Endothelial cell of umbilical vein (primary cell): ENCODE measurements at regions not wholly inside any gene's neighbourhood (a gene's known extent, or its start where the extent isn't known, plus 50 kb on each side); places are given as distances from the start of the nearest gene placed in this dataset.

ENCODE experiments used
- BruUV-seq: library from RNA; stranded (reverse); fragments of 400-500 nt; replicated peaks from 2 replicates; lab custom pipeline; 2021; lab: Mats Ljungman, UMichigan
- CTCF ChIA-PET: fragments of 300-600, 350-600 bp; sonication (Branson Sonifier 250); formaldehyde crosslinking; loops from one replicate; lab custom pipeline; 2021; ENCODE audit warnings: antibody characterized with exemption, inconsistent platforms; lab: Charles Lee
- POLR2A ChIA-PET: fragments of 300-600, 350-600 bp; sonication (Branson Sonifier 250); formaldehyde crosslinking; loops from one replicate; lab custom pipeline; 2021; ENCODE audit warnings: antibody characterized with exemption, inconsistent platforms; lab: Charles Lee
- DNase-seq: peaks from one replicate; pipeline ENCODE4 v3.0.0-alpha.2; 2011; ENCODE audit warnings: low read depth, low spot score
- FAIRE-seq: peaks from 2 replicates; lab custom pipeline; 2011; peaks lifted over from hg19 to GRCh38; lab: Jason Lieb, UNC
- H2AFZ ChIP-seq: 2 replicates; pipeline ENCODE4 v1.6.0; 2012; ENCODE audit warnings: low read depth, low read length, control low read depth, inconsistent platforms
- H3K27ac ChIP-seq: 2 replicates; pipeline ENCODE4 v1.5.1; 2011; ENCODE audit warnings: low read depth, mild to moderate bottlenecking, control low read depth, low read length, moderate library complexity; ENCODE audit not compliant: insufficient read depth
- H3K27me3 ChIP-seq, 2 experiments: 2 replicates each; pipeline versions ENCODE4 v1.6.0 to v1.6.1; 2011; ENCODE audit warnings: low read length in 2 of 2, mixed read lengths in 1 of 2; ENCODE audit not compliant: control insufficient read depth in 2 of 2, insufficient read depth in 2 of 2
- H3K36me3 ChIP-seq, 2 experiments: 2 replicates in 1 of 2; 3 replicates in 1 of 2; pipeline ENCODE4 v1.5.1; 2011; ENCODE audit warnings: low read length in 2 of 2, mild to moderate bottlenecking in 1 of 2, moderate library complexity in 1 of 2; ENCODE audit not compliant: control insufficient read depth in 2 of 2, insufficient read depth in 2 of 2; ENCODE audit errors: extremely low read depth in 1 of 2
- H3K4me1 ChIP-seq: 3 replicates; pipeline ENCODE4 v1.5.1; 2011; ENCODE audit warnings: mild to moderate bottlenecking, low read length; ENCODE audit not compliant: control insufficient read depth, insufficient read depth; ENCODE audit errors: extremely low read depth
- H3K4me2 ChIP-seq: 2 replicates; pipeline ENCODE4 v1.6.1; 2011; ENCODE audit warnings: low read length, control low read depth, mixed read lengths; ENCODE audit not compliant: insufficient read depth
- H3K4me3 ChIP-seq, 3 experiments: fragments of 200-600 bp in 1 of 3; sonication (generic), shearing (Covaris generic) in 1 of 3; replicated peaks in 1 of 3; 2 replicates each; pipeline ENCODE4 v1.5.1; 2011 to 2016; ENCODE audit warnings: control low read depth in 3 of 3, low read length in 3 of 3, mild to moderate bottlenecking in 2 of 3, inconsistent platforms in 1 of 3, low read depth in 1 of 3, moderate library complexity in 1 of 3; ENCODE audit not compliant: insufficient read depth in 1 of 3
- H3K79me2 ChIP-seq: 2 replicates; pipeline ENCODE4 v1.6.0; 2012; ENCODE audit warnings: low read length, inconsistent platforms; ENCODE audit not compliant: control insufficient read depth, insufficient read depth
- H3K9ac ChIP-seq: replicated peaks from 2 replicates; pipeline ENCODE3; 2011; ENCODE audit warnings: low read length, control low read depth; ENCODE audit not compliant: insufficient read depth; ENCODE audit errors: extremely low read depth
- H3K9me1 ChIP-seq: replicated peaks from 3 replicates; pipeline ENCODE4 v1.6.0; 2011; ENCODE audit warnings: mild to moderate bottlenecking, low read length; ENCODE audit not compliant: control insufficient read depth, insufficient read depth; ENCODE audit errors: extremely low read depth
- H3K9me3 ChIP-seq: replicated peaks from 2 replicates; pipeline ENCODE4 v1.5.1; 2012; ENCODE audit warnings: low read length, inconsistent platforms; ENCODE audit not compliant: control insufficient read depth, insufficient read depth
- H4K20me1 ChIP-seq: replicated peaks from 2 replicates; pipeline ENCODE3; 2011; ENCODE audit warnings: mild to moderate bottlenecking, low read length; ENCODE audit not compliant: control insufficient read depth, insufficient read depth; ENCODE audit errors: extremely low read depth
- FOS ChIP-seq: IDR thresholded peaks from 2 replicates; pipeline ENCODE4 v1.6.1; 2011; ENCODE audit warnings: mild to moderate bottlenecking, low read length, moderate library complexity, borderline replicate concordance; ENCODE audit not compliant: insufficient read depth
- GATA2 ChIP-seq: IDR thresholded peaks from 2 replicates; pipeline ENCODE4 v1.7.0; 2011; ENCODE audit warnings: low read depth, mild to moderate bottlenecking, moderate library complexity, mixed read lengths, low read length; ENCODE audit not compliant: insufficient read length, insufficient read depth
- JUN ChIP-seq: IDR thresholded peaks from 2 replicates; pipeline ENCODE4 v1.6.1; 2011; ENCODE audit warnings: borderline replicate concordance, low read depth; ENCODE audit not compliant: insufficient read length, insufficient read depth
- MAX ChIP-seq: IDR thresholded peaks from 2 replicates; pipeline ENCODE4 v1.6.1; 2011; ENCODE audit not compliant: insufficient read depth, insufficient read length
- MYC ChIP-seq: IDR thresholded peaks from one replicate; pipeline ENCODE4 v1.6.1; 2011; ENCODE audit warnings: mild to moderate bottlenecking, low read depth, low read length
- POLR2AphosphoS5 ChIP-seq: IDR thresholded peaks from 2 replicates; pipeline ENCODE4 v1.6.1; 2012; ENCODE audit warnings: low read depth, mild to moderate bottlenecking, control low read depth, low read length, moderate library complexity; ENCODE audit not compliant: insufficient read depth
- dilution Hi-C: fragments of 300-500 bp; cut with MboI; formaldehyde crosslinking; loops from one replicate; pipeline ENCODE4 v1.15.0; 2019; ENCODE audit warnings: low sequenced_read_pairs; ENCODE audit not compliant: extremely low pct_ligation_motif_present
- intact Hi-C: fragments of 100-400 bp; cut with micrococcal nuclease; formaldehyde crosslinking; loops from one replicate; pipeline ENCODE4 v1.10.0; 2022
- TF ChIP-seq, protein P1 (sequence below), 2 donors: IDR thresholded peaks; 1 replicate in 1 of 2; 2 replicates in 1 of 2; pipeline ENCODE4 v1.5.1; 2011; ENCODE audit warnings: low read length in 2 of 2, mild to moderate bottlenecking in 2 of 2, moderate library complexity in 2 of 2, control low read depth in 1 of 2, inconsistent platforms in 1 of 2, low read depth in 1 of 2; ENCODE audit not compliant: insufficient read depth in 1 of 2; ENCODE audit errors: extremely low read depth in 1 of 2

DNA sequence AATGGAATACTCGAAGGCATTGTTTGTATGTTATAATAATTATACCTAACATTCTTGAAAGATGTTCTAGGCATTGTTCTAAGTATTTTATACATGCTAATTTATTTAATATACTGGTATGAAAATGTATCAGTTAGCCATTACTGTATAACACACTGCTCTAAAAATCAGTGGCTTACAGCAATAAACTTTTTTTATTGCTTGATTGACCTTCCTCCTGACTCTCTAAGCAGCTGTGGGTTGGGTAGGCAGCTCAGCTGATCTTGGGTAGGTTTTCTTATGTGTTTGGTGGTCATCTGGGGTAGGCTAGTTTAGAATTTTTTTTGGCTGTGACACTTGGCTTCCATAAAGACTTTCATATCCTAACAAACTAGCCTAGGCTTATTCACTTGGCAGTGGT is 100.2 kb upstream of the SYT6 start:
- no peak overlapping the region for H3K9ac ChIP-seq
- dilution Hi-C loops = no loop called here
- no peak overlapping the region for H2AFZ ChIP-seq
- H3K9me1 ChIP-seq = no peaks in the 10 kb centered on the region
- no peaks in the 10 kb centered on the region for H3K79me2 ChIP-seq
- H3K4me1 ChIP-seq = no peaks in the 10 kb centered on the region
- H4K20me1 ChIP-seq = no peaks in the 10 kb centered on the region
- TF ChIP-seq GATA2 (no peak), FOS (no peak), POLR2AphosphoS5 (no peak), JUN (no peak), MAX (no peak), MYC (no peak)
- TF ChIP-seq, protein P1, sequence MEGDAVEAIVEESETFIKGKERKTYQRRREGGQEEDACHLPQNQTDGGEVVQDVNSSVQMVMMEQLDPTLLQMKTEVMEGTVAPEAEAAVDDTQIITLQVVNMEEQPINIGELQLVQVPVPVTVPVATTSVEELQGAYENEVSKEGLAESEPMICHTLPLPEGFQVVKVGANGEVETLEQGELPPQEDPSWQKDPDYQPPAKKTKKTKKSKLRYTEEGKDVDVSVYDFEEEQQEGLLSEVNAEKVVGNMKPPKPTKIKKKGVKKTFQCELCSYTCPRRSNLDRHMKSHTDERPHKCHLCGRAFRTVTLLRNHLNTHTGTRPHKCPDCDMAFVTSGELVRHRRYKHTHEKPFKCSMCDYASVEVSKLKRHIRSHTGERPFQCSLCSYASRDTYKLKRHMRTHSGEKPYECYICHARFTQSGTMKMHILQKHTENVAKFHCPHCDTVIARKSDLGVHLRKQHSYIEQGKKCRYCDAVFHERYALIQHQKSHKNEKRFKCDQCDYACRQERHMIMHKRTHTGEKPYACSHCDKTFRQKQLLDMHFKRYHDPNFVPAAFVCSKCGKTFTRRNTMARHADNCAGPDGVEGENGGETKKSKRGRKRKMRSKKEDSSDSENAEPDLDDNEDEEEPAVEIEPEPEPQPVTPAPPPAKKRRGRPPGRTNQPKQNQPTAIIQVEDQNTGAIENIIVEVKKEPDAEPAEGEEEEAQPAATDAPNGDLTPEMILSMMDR (IDR thresholded peaks at IDR 0.05; ENCODE audit: extremely low read depth in 1 of 2, insufficient read depth in 1 of 2, low read depth in 1 of 2, low read length in 2 of 2) = no peak
- FAIRE-seq = no peak
- H3K36me3 ChIP-seq = no peaks in the 10 kb centered on the region
- no peak overlapping the region for H3K27ac ChIP-seq
- H3K9me3 ChIP-seq = no peaks in the 10 kb centered on the region
- ChIA-PET CTCF (no interaction called here), POLR2A (no interaction called here)
- no peak overlapping the region for H3K4me3 ChIP-seq
- no peak overlapping the region for H3K4me2 ChIP-seq
- no TSS peak for BruUV-seq
- no peaks in the 10 kb centered on the region for H3K27me3 ChIP-seq
- DNase-seq = no peak
- intact Hi-C loops = no loop called here
